ENCODE measurements at regions not wholly inside any gene's neighbourhood (a gene's known extent, or its start where the extent isn't known, plus 50 kb on each side); places are given as distances from the start of the nearest gene placed in this dataset.

GRCh38 chr7:118312966-118313365, 88.5 kb downstream of the ANKRD7 start:
- DNase-seq (ENCODE audit: low read depth) = no peak
- TF ChIP-seq CTCF (IDR thresholded peaks at IDR 0.05; ENCODE audit: control insufficient read depth, extremely low read depth, insufficient read depth) = no peak
- H3K4me3 ChIP-seq (ENCODE audit: low read depth, low read length) = no peak overlapping the region

GRCh38 chr7:118324790-118325449, 100.4 kb downstream of the ANKRD7 start:
- TF ChIP-seq CTCF (IDR thresholded peaks at IDR 0.05; ENCODE audit: control insufficient read depth, extremely low read depth, insufficient read depth) = no peak
- H3K4me3 ChIP-seq (ENCODE audit: low read depth, low read length) = no peak overlapping the region
- no peak for DNase-seq (ENCODE audit: low read depth)

GRCh38 chr7:118325450-118325808, 100.9 kb downstream of the ANKRD7 start:
- no peak overlapping the region for H3K4me3 ChIP-seq (ENCODE audit: low read depth, low read length)
- DNase-seq (ENCODE audit: low read depth) = no peak
- TF ChIP-seq CTCF (IDR thresholded peaks at IDR 0.05; ENCODE audit: control insufficient read depth, extremely low read depth, insufficient read depth) = no peak

DNA sequence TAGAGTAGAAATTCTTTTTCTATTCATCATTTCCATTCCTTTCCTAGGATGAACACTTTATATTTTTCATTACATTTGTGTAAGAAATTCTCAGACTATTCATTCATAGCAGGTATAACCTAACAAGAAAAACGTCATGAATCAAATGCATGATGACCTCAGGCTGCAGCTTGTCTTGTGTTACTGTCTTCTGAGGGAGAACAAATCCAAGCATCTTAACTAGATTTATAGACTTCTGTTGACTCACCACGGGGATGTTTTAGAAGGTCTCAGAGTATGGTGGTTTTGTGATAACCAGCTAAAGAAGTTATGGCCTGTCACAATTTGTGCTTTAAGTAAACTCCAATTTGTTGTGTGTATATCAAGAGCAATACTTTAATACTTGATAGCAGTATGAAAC, 102.7 kb downstream of the ANKRD7 start:
- TF ChIP-seq CTCF (IDR thresholded peaks at IDR 0.05; ENCODE audit: control insufficient read depth, extremely low read depth, insufficient read depth) = no peak
- H3K4me3 ChIP-seq (ENCODE audit: low read depth, low read length) = no peak overlapping the region
- no peak for DNase-seq (ENCODE audit: low read depth)

DNA sequence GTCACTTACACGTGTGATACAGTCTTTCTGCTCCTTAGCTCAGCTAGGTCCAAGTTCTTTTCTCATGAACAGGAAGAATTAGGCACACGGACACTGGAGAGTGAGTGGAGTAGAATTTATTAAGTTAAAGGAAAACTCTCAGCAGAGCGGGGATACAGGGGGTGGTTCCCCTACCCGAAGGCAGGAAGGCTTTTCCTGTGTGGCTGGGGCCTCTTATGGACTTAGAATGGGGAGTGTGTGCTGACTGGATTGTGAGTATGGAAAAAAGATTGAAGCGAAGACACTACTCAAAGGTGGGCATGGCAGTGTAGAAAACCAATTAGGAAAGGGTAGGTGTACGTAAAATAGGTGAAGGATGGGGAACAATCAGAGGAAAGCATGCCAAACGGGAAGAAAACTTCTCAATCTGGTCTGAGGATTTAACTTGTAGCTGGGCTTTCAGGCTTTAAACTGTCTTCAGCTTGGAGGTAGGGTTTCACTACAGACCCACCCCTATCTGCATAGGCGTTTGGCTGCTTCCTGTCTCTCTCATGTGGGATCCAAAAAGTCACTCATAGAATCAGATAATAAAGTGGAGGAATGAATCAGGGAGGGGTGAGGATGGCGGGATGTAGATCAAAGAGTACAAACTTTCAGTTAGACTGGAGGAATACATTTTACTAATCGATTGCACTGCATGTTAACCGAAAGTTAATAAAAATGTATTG, 104.2 kb downstream of the ANKRD7 start:
- H3K4me3 ChIP-seq (ENCODE audit: low read depth, low read length) = no peak overlapping the region
- no peak for TF ChIP-seq CTCF (IDR thresholded peaks at IDR 0.05; ENCODE audit: control insufficient read depth, extremely low read depth, insufficient read depth)
- no peak for DNase-seq (ENCODE audit: low read depth)

GRCh38 chr7:118330388-118330787, 105.9 kb downstream of the ANKRD7 start:
- TF ChIP-seq CTCF (IDR thresholded peaks at IDR 0.05; ENCODE audit: control insufficient read depth, extremely low read depth, insufficient read depth) = no peak
- DNase-seq (ENCODE audit: low read depth) = no peak
- no peak overlapping the region for H3K4me3 ChIP-seq (ENCODE audit: low read depth, low read length)

DNA sequence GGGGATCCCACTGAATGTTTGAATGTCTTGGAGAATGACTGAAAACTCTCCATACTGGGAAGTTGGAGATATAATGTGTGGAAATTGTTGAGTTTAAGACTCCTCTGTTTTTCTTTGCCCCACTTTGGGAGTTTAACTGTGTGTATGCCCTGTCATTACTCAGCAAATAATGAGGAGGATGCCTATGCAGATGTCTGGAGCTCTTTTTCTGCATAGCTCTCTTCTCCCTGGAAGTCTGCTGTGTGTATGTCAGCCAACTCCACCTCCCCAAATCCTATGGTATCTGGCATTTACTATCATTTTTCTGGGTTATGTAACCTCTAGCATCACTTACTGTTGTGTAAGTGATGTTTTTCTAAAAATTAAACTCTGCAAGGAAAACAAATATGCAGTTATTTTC, 122.2 kb downstream of the ANKRD7 start:
- no peak overlapping the region for H3K4me3 ChIP-seq (ENCODE audit: low read depth, low read length)
- no peak for DNase-seq (ENCODE audit: low read depth)
- TF ChIP-seq CTCF (IDR thresholded peaks at IDR 0.05; ENCODE audit: control insufficient read depth, extremely low read depth, insufficient read depth) = no peak

Measured in LNCaP clone FGC (cell line).